Keratinocyte (primary cell): ENCODE measurements at regions not wholly inside any gene's neighbourhood (a gene's known extent, or its start where the extent isn't known, plus 50 kb on each side); places are given as distances from the start of the nearest gene placed in this dataset.

Experiments
- CTCF ChIP-seq, 3 experiments: IDR thresholded peaks in 1 of 3; conservative IDR thresholded peaks in 1 of 3; optimal IDR thresholded peaks in 1 of 3; 2 replicates in 2 of 3; 3 replicates in 1 of 3; pipeline versions ENCODE3 to v1.5.1; 2011; ENCODE audit warnings: low read length in 3 of 3, mild to moderate bottlenecking in 3 of 3, moderate library complexity in 2 of 3, control low read depth in 1 of 3, inconsistent platforms in 1 of 3; ENCODE audit not compliant: insufficient read depth in 2 of 3; ENCODE audit errors: extremely low read depth in 1 of 3
- EZH2 ChIP-seq: IDR thresholded peaks from one replicate; pipeline ENCODE4 v1.6.1; 2012; ENCODE audit warnings: inconsistent platforms, mild to moderate bottlenecking, low read length, moderate library complexity

GRCh38 chr5:142434322-142434612 is 109.4 kb upstream of the SPRY4 start:
- TF ChIP-seq CTCF (optimal IDR thresholded peaks at IDR 0.05 in 1 of 3, IDR thresholded peaks at IDR 0.05 in 1 of 3, conservative IDR thresholded peaks at IDR 0.05 in 1 of 3; ENCODE audit: extremely low read depth in 1 of 3, insufficient read depth in 2 of 3, low read length in 3 of 3) (no peak), EZH2 (no peak)
